IMR-90 (cell line): ENCODE measurements at regions not wholly inside any gene's neighbourhood (a gene's known extent, or its start where the extent isn't known, plus 50 kb on each side); places are given as distances from the start of the nearest gene placed in this dataset.

Experiments used
- ATAC-seq: fragments of 200-7000 bp; cut with Tn5 transposase; 2 replicates; pipeline ENCODE4 v1.9.1; 2020; ENCODE audit warnings: low read depth, mild to moderate bottlenecking, moderate library complexity
- BruUV-seq: library from RNA; stranded (reverse); fragments of 400-500 nt; replicated peaks from 2 replicates; lab custom pipeline; 2021; lab: Mats Ljungman, UMichigan
- CTCF ChIA-PET: fragments of 300-600 bp; formaldehyde crosslinking; extraction: SDS; loops from one replicate; lab custom pipeline; 2021; ENCODE audit warnings: antibody characterized with exemption; lab: Yijun Ruan, JAX
- POLR2A ChIA-PET: fragments of 300-600 bp; sonication (Branson Sonifier 250); formaldehyde crosslinking; loops from one replicate; lab custom pipeline; 2022; ENCODE audit warnings: antibody characterized with exemption; ENCODE audit not compliant: unreplicated experiment; lab: Charles Lee
- DNase-seq: peaks from one replicate; pipeline ENCODE4 v3.0.0; 2013
- H2AFZ ChIP-seq: replicated peaks from 2 replicates; pipeline ENCODE3; 2013; ENCODE audit warnings: low read length, mild to moderate bottlenecking; ENCODE audit not compliant: poor library complexity
- H2AK5ac ChIP-seq: 2 replicates; pipeline ENCODE4 v1.6.1; 2013; ENCODE audit warnings: low read depth, low read length, inconsistent platforms
- H2AK9ac ChIP-seq: replicated peaks from 2 replicates; pipeline ENCODE3; 2013; ENCODE audit warnings: mild to moderate bottlenecking, low read depth, low read length, moderate library complexity; ENCODE audit not compliant: poor library complexity
- H2BK120ac ChIP-seq: 2 replicates; pipeline ENCODE4 v1.6.1; 2013; ENCODE audit warnings: low read depth, low read length, inconsistent platforms
- H2BK15ac ChIP-seq: 3 replicates; pipeline ENCODE4 v1.6.1; 2013; ENCODE audit warnings: low read depth, low read length, inconsistent platforms
- H2BK20ac ChIP-seq: 2 replicates; pipeline ENCODE4 v1.6.1; 2013; ENCODE audit warnings: low read depth, mild to moderate bottlenecking, inconsistent platforms, low read length, moderate library complexity
- H2BK5ac ChIP-seq: 2 replicates; pipeline ENCODE4 v1.6.1; 2013; ENCODE audit warnings: mild to moderate bottlenecking, low read depth, low read length, inconsistent platforms; ENCODE audit not compliant: poor library complexity, severe bottlenecking
- H3K14ac ChIP-seq: replicated peaks from 2 replicates; pipeline ENCODE4 v1.6.1; 2013; ENCODE audit warnings: low read depth, low read length, inconsistent platforms
- H3K18ac ChIP-seq: 2 replicates; pipeline ENCODE4 v1.6.1; 2013; ENCODE audit warnings: low read depth, low read length, control low read depth
- H3K23ac ChIP-seq: 2 replicates; pipeline ENCODE4 v1.6.1; 2013; ENCODE audit warnings: low read depth, low read length, inconsistent platforms
- H3K27ac ChIP-seq: 2 replicates; pipeline ENCODE4 v1.5.1; 2013; ENCODE audit warnings: mild to moderate bottlenecking, control low read depth, low read length; ENCODE audit not compliant: insufficient read depth
- H3K27me3 ChIP-seq: 2 replicates; pipeline ENCODE4 v1.6.1; 2013; ENCODE audit warnings: low read length; ENCODE audit not compliant: control insufficient read depth, insufficient read depth
- H3K36me3 ChIP-seq: 2 replicates; pipeline ENCODE4 v1.6.1; 2013; ENCODE audit warnings: low read length, mixed read lengths; ENCODE audit not compliant: control insufficient read depth, insufficient read depth
- H3K4ac ChIP-seq: 2 replicates; pipeline ENCODE4 v1.6.1; 2013; ENCODE audit warnings: low read depth, low read length, inconsistent platforms
- H3K4me1 ChIP-seq: 2 replicates; pipeline ENCODE4 v1.6.1; 2013; ENCODE audit warnings: low read length, mixed read lengths; ENCODE audit not compliant: control insufficient read depth, insufficient read depth
- H3K4me2 ChIP-seq: 2 replicates; pipeline ENCODE4 v1.6.1; 2013; ENCODE audit warnings: low read depth, mild to moderate bottlenecking, control low read depth, low read length, moderate library complexity
- H3K4me3 ChIP-seq: 2 replicates; pipeline ENCODE4 v1.5.1; 2013; ENCODE audit warnings: low read depth, mild to moderate bottlenecking, control low read depth, low read length, moderate library complexity; ENCODE audit not compliant: insufficient read depth
- H3K56ac ChIP-seq: 2 replicates; pipeline ENCODE4 v1.6.1; 2013; ENCODE audit warnings: low read length, inconsistent platforms; ENCODE audit not compliant: insufficient read depth; ENCODE audit errors: extremely low read depth
- H3K79me1 ChIP-seq, 2 experiments: 2 replicates each; pipeline ENCODE4 v1.6.1; 2013; ENCODE audit warnings: low read length in 2 of 2, inconsistent platforms in 1 of 2, low read depth in 1 of 2
- H3K9ac ChIP-seq: 2 replicates; pipeline ENCODE4 v1.6.1; 2013; ENCODE audit warnings: low read depth, low read length, control low read depth
- H3K9me1 ChIP-seq: 2 replicates; pipeline ENCODE4 v1.6.1; 2013; ENCODE audit warnings: low read length, inconsistent platforms; ENCODE audit not compliant: insufficient read depth
- H3K9me3 ChIP-seq: 2 replicates; pipeline ENCODE4 v1.6.1; 2013; ENCODE audit warnings: low read length; ENCODE audit not compliant: control insufficient read depth, insufficient read depth
- H4K20me1 ChIP-seq: 2 replicates; pipeline ENCODE4 v1.6.1; 2013; ENCODE audit warnings: low read length, inconsistent platforms; ENCODE audit not compliant: insufficient read depth
- H4K5ac ChIP-seq: 2 replicates; pipeline ENCODE4 v1.6.1; 2013; ENCODE audit warnings: mild to moderate bottlenecking, low read depth, low read length, control low read depth
- H4K8ac ChIP-seq, 2 experiments: 2 replicates each; pipeline ENCODE4 v1.6.1; 2013; ENCODE audit warnings: low read depth in 2 of 2, low read length in 2 of 2, control low read depth in 1 of 2, inconsistent platforms in 1 of 2
- H4K91ac ChIP-seq: 2 replicates; pipeline ENCODE4 v1.6.1; 2013; ENCODE audit warnings: low read depth, low read length, inconsistent platforms; ENCODE audit not compliant: insufficient read depth
- BHLHE40 ChIP-seq: fragments of 150-350 bp; IDR thresholded peaks from 2 replicates; pipeline ENCODE4 v1.6.1; 2016; ENCODE audit warnings: mild to moderate bottlenecking, low read depth, low read length
- CHD1 ChIP-seq: IDR thresholded peaks from 2 replicates; pipeline ENCODE4 v1.6.1; 2012; ENCODE audit warnings: low read depth, low read length, improper control_type of control experiment
- MAFK ChIP-seq: IDR thresholded peaks from 2 replicates; pipeline ENCODE4 v1.6.1; 2012; ENCODE audit warnings: low read depth, low read length, improper control_type of control experiment
- MAZ ChIP-seq: IDR thresholded peaks from 2 replicates; pipeline ENCODE4 v1.6.1; 2012; ENCODE audit warnings: low read depth, mild to moderate bottlenecking, low read length, improper control_type of control experiment, moderate library complexity, borderline replicate concordance
- MXI1 ChIP-seq: IDR thresholded peaks from 2 replicates; pipeline ENCODE4 v1.6.1; 2012; ENCODE audit warnings: low read depth, mild to moderate bottlenecking, low read length, moderate library complexity, borderline replicate concordance
- NFE2L2 ChIP-seq: fragments of 150-350 bp; IDR thresholded peaks from 2 replicates; pipeline ENCODE4 v1.6.1; 2016; ENCODE audit warnings: low read depth, mild to moderate bottlenecking, low read length
- RAD21 ChIP-seq: IDR thresholded peaks from 2 replicates; pipeline ENCODE4 v1.6.1; 2012; ENCODE audit warnings: low read length, improper control_type of control experiment
- RFX5 ChIP-seq: IDR thresholded peaks from 2 replicates; pipeline ENCODE4 v1.8.0; 2012; ENCODE audit warnings: low read depth, mild to moderate bottlenecking, low read length, moderate library complexity
- USF2 ChIP-seq: fragments of 150-350 bp; IDR thresholded peaks from 2 replicates; pipeline ENCODE4 v1.6.1; 2017; ENCODE audit warnings: mild to moderate bottlenecking, antibody characterized with exemption, low read length, low read depth
- WGBS, 2 experiments: methylation state at CpG; one replicate each; pipeline versions ENCODE4 v1.1.5 to v1.1.7; 2013; ENCODE audit warnings: missing lambda C conversion rate in 2 of 2; ENCODE audit not compliant: insufficient read length in 1 of 2; ENCODE audit errors: extremely low coverage in 2 of 2; 5-methylcytosine and 5-hydroxymethylcytosine counted together
- dilution Hi-C: fragments of 300-500 bp; cut with HindIII; formaldehyde crosslinking; loops from one replicate; pipeline ENCODE4 v1.14.3; 2018; ENCODE audit warnings: low sequenced_read_pairs; ENCODE audit not compliant: unreplicated experiment
- in situ Hi-C: fragments of 300-500 bp; cut with MboI; formaldehyde crosslinking; loops from 3 replicates; pipeline ENCODE4 v1.14.3; 2019; ENCODE audit warnings: low sequenced_read_pairs, inconsistent platforms, mixed read lengths
- intact Hi-C: fragments of 100-400 bp; cut with micrococcal nuclease; formaldehyde crosslinking; loops from 2 replicates; pipeline ENCODE4 v1.10.0; 2022

DNA sequence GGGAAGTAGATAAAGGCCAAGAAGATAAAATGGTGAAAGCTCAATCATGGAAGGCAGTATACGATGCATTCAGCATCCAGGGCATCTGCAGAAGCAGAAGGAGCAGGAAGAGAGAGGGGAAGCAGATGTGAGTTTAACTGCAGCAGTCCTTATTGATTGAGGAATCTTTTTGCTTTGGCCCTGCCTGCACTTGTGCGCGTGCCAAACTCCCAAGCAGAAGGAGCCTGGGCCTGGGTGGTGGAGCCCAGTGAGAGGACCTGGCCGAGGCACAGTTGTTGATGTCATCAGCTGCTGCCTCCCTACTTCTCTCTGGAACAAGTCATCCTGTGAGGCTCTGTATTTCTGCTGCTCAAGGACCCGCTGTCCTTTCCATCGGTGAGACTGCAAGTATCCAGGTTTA is 65.5 kb upstream of the ROPN1 start:
- Histone ChIP-seq H2BK5ac (no peak overlapping the region), H4K91ac (no peak overlapping the region), H2AFZ (no peak overlapping the region), H4K8ac (no peak overlapping the region), H3K36me3 (no peaks in the 10 kb centered on the region), H3K27ac (no peak overlapping the region), H3K9me3 (no peaks in the 10 kb centered on the region), H3K18ac (no peak overlapping the region), H3K79me1 (no peaks in the 10 kb centered on the region), H3K9ac (no peak overlapping the region), H3K4me1 (peaks cover 3% of the 10 kb centered on the region; the same call in 1 of the 2 replicates), H2AK5ac (no peak overlapping the region), H4K20me1 (no peaks in the 10 kb centered on the region), H4K5ac (no peak overlapping the region), H3K14ac (no peak overlapping the region), H2BK20ac (no peak overlapping the region), H2BK15ac (no peak overlapping the region), H3K4me3 (no peak overlapping the region), H3K4me2 (no peak overlapping the region), H3K9me1 (no peaks in the 10 kb centered on the region; the same call in 1 of the 2 replicates), H2BK120ac (no peak overlapping the region), H3K56ac (no peak overlapping the region), H3K27me3 (peaks cover 14% of the 10 kb centered on the region), H3K23ac (no peak overlapping the region), H2AK9ac (no peak overlapping the region), H3K4ac (no peak overlapping the region)
- BruUV-seq: no TSS peak
- ATAC-seq: no peak
- 70% methylated on average over 3 of the region's 6 CpGs; no CpG with 5 or more reads in 1 of the 2 experiments for WGBS, 2 experiments
- in situ Hi-C loops (no loop called here), intact Hi-C loops (no loop called here), dilution Hi-C loops (no loop called here)
- TF ChIP-seq NFE2L2 (no peak), MXI1 (no peak), MAZ (no peak), RFX5 (no peak), USF2 (no peak), CHD1 (no peak), RAD21 (no peak), BHLHE40 (no peak), MAFK (no peak)
- no peak for DNase-seq
- ChIA-PET CTCF (interaction anchor here (1.2 kb wide), 1 partner anchor 411 kb away, joined by 3 read pairs; no protein-coding TSS in a partner anchor), POLR2A (no interaction called here)
